ENCODE measurements at regions not wholly inside any gene's neighbourhood (a gene's known extent, or its start where the extent isn't known, plus 50 kb on each side); places are given as distances from the start of the nearest gene placed in this dataset.

- no peak for TF ChIP-seq CTCF (conservative IDR thresholded peaks at IDR 0.05)
- no peak for TF ChIP-seq EZH2 (IDR thresholded peaks at IDR 0.05; ENCODE audit: low read depth)
These were observed 1774.7 kb upstream of the ACO1 start for GRCh38 chr9:30609713-30610112.

Measured in PC-9 (cell line).